ENCODE measurements at regions not wholly inside any gene's neighbourhood (a gene's known extent, or its start where the extent isn't known, plus 50 kb on each side); places are given as distances from the start of the nearest gene placed in this dataset.
"Not testable (repeated sequence)": the region's sequence is repeated elsewhere in the genome, so short reads cannot be mapped to it uniquely, and the experiment has no call there.

GRCh38 chr2:122322815-122323214, 567.4 kb downstream of the TSN start:
- no peak for DNase-seq

DNA sequence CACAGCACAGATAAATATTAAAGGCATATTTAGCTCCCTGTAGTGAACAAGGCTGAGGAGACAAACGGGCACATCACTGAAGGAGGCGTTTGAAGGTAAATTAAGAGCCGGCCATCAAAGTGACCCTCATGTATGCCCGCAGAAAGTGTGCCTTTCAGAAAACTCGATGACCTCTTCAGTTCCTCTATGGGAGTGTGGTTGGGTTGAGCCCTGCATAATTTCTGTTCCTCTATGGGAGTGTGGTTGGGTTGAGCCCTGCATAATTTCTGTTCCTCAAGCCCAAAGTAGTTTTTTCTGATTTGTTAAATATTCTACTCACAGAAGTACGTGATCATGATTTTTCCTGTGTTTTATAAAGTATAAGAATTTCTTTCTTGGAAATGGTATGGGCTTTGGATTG, 568.5 kb downstream of the TSN start:
- DNase-seq, result no peak

GRCh38 chr2:122326471-122326870, 571.0 kb downstream of the TSN start:
- DNase-seq, result no peak

- no peak for DNase-seq
Observed at GRCh38 chr2:122328816-122329215, 573.4 kb downstream of the TSN start.

DNA sequence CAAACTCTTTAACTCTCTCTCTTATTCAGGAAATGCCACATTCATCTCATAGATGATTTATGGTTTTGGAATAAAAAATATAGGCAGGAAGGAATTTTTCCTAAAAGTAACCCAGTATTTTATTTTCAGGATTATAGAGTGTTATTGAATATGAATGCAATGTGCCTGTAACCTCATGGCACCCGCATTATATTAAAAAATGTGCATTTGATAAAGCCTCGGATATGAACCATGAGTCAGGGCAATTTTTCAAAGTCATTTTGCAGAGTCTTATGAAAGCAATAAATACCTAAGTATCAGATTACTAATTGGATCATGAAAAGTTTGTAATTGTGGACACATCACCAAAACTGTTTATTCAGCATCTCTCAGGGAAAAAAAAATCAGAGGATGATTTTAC, 573.8 kb downstream of the TSN start:
- no peak for DNase-seq

- no peak for DNase-seq
Observed at GRCh38 chr2:122333932-122334331, 578.5 kb downstream of the TSN start.

GRCh38 chr2:122338000-122338399, 582.5 kb downstream of the TSN start:
- no peak for DNase-seq

- DNase-seq, result no peak
Observed at GRCh38 chr2:122340246-122340645, 584.8 kb downstream of the TSN start.

DNA sequence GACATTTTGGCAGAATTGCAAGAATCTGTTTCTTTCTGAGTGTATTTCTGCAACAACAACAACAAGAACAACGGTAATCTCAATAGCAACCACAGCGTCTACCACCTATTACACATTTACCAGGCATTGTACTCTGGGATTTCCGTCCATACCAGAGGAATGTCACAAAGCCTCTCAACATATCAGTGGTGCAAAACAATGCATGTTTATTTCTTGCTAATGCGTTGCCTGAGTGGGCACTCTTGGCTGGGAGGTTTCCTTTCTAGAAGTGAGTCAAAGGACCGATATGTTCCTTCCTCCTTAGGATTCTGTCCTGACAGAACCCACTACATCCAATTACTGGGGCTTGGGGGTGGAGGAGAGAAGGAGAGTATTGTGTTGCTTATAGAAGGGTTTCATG, 585.6 kb downstream of the TSN start:
- DNase-seq, result no peak

GRCh38 chr2:122352151-122352550, 596.7 kb downstream of the TSN start:
- not testable (repeated sequence) for DNase-seq

DNA sequence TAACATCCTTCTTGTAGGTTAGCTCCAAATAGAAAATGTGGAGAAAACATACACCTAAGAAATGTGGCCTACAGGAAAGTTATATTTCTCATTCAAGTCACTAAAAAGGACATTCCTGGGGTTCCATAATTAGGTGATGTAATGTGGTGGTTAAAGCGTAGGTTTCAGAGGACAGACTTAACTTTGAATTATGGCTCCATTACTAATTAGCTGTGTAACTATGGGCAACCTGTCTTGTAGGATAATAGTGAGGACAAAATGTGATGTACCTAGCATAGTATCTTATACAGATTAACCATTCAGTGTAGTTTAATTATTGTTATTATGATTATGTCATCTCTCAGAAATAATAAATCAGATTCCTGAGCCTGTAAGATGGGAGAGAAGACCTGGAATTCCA, 602.5 kb downstream of the TSN start:
- no peak for DNase-seq

- DNase-seq, result no peak
Observed at GRCh38 chr2:122358729-122359128, 603.3 kb downstream of the TSN start.

GRCh38 chr2:122363885-122364284, 608.4 kb downstream of the TSN start:
- DNase-seq, result no peak

- no peak for DNase-seq
Observed at GRCh38 chr2:122366427-122366826, 611.0 kb downstream of the TSN start.

- DNase-seq, result no peak
Observed at GRCh38 chr2:122366969-122367645, 611.7 kb downstream of the TSN start.

DNA sequence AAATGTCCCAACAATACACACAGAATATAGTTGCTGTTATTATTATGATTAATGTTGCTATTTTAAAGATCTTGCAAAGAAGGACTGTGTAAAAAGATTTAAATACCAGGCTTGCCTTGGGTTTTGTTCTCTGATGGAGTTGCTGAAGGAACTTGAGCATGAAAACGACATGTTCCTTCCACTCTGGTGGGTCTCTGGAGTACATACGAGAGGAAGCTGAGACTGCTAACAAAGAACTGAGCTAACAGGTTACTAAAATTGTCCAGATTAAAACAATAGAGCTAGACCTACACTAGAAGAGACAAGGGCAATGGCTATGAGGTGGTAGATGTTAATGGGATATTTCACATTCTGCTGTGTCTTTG, 612.2 kb downstream of the TSN start:
- no peak for DNase-seq

GRCh38 chr2:122368576-122369243, 613.3 kb downstream of the TSN start:
- no peak for DNase-seq

GRCh38 chr2:122378521-122378920, 623.1 kb downstream of the TSN start:
- no peak for DNase-seq

- DNase-seq, result no peak
Observed at GRCh38 chr2:122384768-122385333, 629.4 kb downstream of the TSN start.

DNA sequence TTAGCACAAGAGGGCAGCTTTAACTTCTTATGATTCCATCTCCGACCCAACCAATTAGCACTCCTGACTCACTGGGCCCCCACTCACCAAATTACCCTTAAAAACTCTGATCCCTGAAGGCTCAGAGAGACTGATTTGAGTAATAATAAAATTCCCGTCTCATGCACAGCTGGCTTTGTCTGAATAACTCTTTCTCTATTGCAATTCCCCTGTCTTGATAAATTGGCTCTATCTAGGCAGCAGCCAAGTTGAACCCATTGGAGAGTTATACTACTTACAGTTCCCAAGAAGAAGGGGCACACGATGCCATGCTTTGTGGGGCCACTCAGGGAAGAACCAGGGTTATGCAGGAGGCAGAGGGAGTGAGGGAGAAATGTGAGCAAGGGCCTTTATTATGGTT, 632.8 kb downstream of the TSN start:
- no peak for DNase-seq

- no peak for DNase-seq
Observed at GRCh38 chr2:122389694-122390093, 634.2 kb downstream of the TSN start.

- DNase-seq, result no peak
Observed at GRCh38 chr2:122390406-122390805, 635.0 kb downstream of the TSN start.

- DNase-seq, result no peak
Observed at GRCh38 chr2:122391726-122392125, 636.3 kb downstream of the TSN start.

GRCh38 chr2:122395687-122396086, 640.2 kb downstream of the TSN start:
- DNase-seq, result no peak

Data from right lung (tissue), 2 donors.